ENCODE measurements at regions not wholly inside any gene's neighbourhood (a gene's known extent, or its start where the extent isn't known, plus 50 kb on each side); places are given as distances from the start of the nearest gene placed in this dataset.

DNA sequence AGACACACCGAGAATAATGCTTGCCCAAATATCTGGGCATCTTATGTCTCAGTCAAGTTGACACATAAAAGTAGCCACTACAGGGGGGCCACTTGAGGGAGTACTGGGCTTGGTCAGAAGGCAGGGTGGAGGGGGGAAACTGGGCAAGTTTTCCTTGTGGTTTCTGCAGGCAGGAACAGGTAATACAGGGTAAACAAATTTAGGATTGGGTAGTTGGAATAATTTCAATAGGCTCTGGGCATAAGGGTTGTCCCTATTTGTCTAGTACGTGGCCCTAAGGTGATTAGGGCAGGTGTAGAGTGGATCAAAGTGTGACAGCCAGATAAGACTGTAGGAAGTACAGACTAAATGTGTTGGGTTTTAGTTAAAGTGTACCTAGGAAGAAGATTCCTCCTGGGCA, 353.1 kb downstream of the TLE4 start:
- Histone ChIP-seq H2AK5ac (ENCODE audit: low read depth, low read length) (no peak overlapping the region), H3K79me1 (ENCODE audit: low read depth, low read length) (no peaks in the 10 kb centered on the region), H2AFZ (ENCODE audit: low read length) (no peak overlapping the region), H3K27ac (ENCODE audit: low read depth, low read length) (no peak overlapping the region), H3K23ac (ENCODE audit: insufficient read length) (no peak overlapping the region), H3K4me1 (replicated peaks in 1 of 4; ENCODE audit: control insufficient read depth in 3 of 4, insufficient read depth in 4 of 4, low read length in 3 of 4) (no peaks in the 10 kb centered on the region), H2BK20ac (ENCODE audit: low read length) (no peak overlapping the region), H2BK12ac (ENCODE audit: low read depth, low read length) (no peak overlapping the region), H3K9me3 (ENCODE audit: insufficient read depth in 2 of 2, low read depth in 1 of 2, low read length in 1 of 2) (no peaks in the 10 kb centered on the region), H2BK120ac (replicated peaks; ENCODE audit: low read depth, low read length) (no peak overlapping the region), H3K18ac (ENCODE audit: extremely low read depth, low read length) (no peak overlapping the region), H3K4me2 (ENCODE audit: insufficient read depth in 1 of 2, low read depth in 2 of 2, low read length in 2 of 2) (no peak overlapping the region), H2BK15ac (ENCODE audit: low read length) (no peak overlapping the region), H2BK5ac (ENCODE audit: low read depth, low read length) (no peak overlapping the region), H4K20me1 (replicated peaks in 1 of 2; ENCODE audit: control insufficient read depth in 1 of 2, insufficient read depth in 2 of 2, low read length in 2 of 2) (no peaks in the 10 kb centered on the region), H3K56ac (replicated peaks; ENCODE audit: insufficient read length, low read depth, low read length) (no peak overlapping the region), H3K23me2 (ENCODE audit: low read depth, low read length) (no peaks in the 10 kb centered on the region; the same call in 1 of the 2 replicates), H4K8ac (ENCODE audit: extremely low read depth, insufficient read depth, low read length) (no peak overlapping the region), H3K27me3 (replicated peaks in 1 of 4; ENCODE audit: control insufficient read depth in 3 of 4, extremely low read depth in 1 of 4, insufficient read depth in 3 of 4, low read length in 3 of 4) (no peaks in the 10 kb centered on the region), H3K9ac (replicated peaks in 1 of 4; ENCODE audit: extremely low read depth in 1 of 4, low read depth in 3 of 4, low read length in 3 of 4) (no peak overlapping the region), H3K4ac (replicated peaks; ENCODE audit: insufficient read length, low read depth, low read length) (no peak overlapping the region), H4K5ac (ENCODE audit: insufficient read length, low read depth, low read length) (no peak overlapping the region), H3K36me3 (ENCODE audit: control insufficient read depth in 2 of 4, insufficient read depth in 4 of 4, low read length in 3 of 4) (no peaks in the 10 kb centered on the region), H3K14ac (ENCODE audit: insufficient read length) (no peak overlapping the region), H3K4me3 (ENCODE audit: extremely low read depth in 1 of 4, insufficient read depth in 2 of 4, low read depth in 3 of 4, low read length in 4 of 4) (no peak overlapping the region), H4K91ac (replicated peaks; ENCODE audit: insufficient read length, low read length) (no peak overlapping the region), H3K79me2 (ENCODE audit: control insufficient read depth in 1 of 2, insufficient read depth in 2 of 2, low read length in 2 of 2) (no peaks in the 10 kb centered on the region)
- ChIA-PET CTCF (ENCODE audit: partially characterized antibody) (no interaction called here), POLR2A (ENCODE audit: partially characterized antibody) (no interaction called here)
- FAIRE-seq (no peak), DNase-seq (ENCODE audit: low read depth in 1 of 2, low spot score in 2 of 2) (no peak)
- WGBS, 2 experiments (ENCODE audit: extremely low coverage in 1 of 2, insufficient coverage in 1 of 2, insufficient read length in 1 of 2, insufficient replicate concordance in 2 of 2, low coverage in 1 of 2, low lambda C conversion rate in 2 of 2, missing lambda C conversion rate in 1 of 2): 52% methylated on average over 2 of the region's 2 CpGs; no CpG with 5 or more reads in 1 of the 2 experiments
- TF ChIP-seq POLR2AphosphoS5 (IDR thresholded peaks at IDR 0.05; ENCODE audit: low read depth, low read length) (no peak), SIRT6 (IDR thresholded peaks at IDR 0.05; ENCODE audit: low read length) (no peak), SP4 (IDR thresholded peaks at IDR 0.05; ENCODE audit: low read length) (no peak), CEBPB (IDR thresholded peaks at IDR 0.05; ENCODE audit: low read depth, low read length) (no peak), SP1 (IDR thresholded peaks at IDR 0.05; ENCODE audit: low read depth, low read length) (no peak), SUZ12 (IDR thresholded peaks at IDR 0.05; ENCODE audit: low read length) (no peak), TAF1 (IDR thresholded peaks at IDR 0.05; ENCODE audit: low read depth, low read length) (no peak), SAP30 (IDR thresholded peaks at IDR 0.05; ENCODE audit: insufficient read depth, insufficient replicate concordance, low read length) (no peak), GABPA (IDR thresholded peaks at IDR 0.05; ENCODE audit: borderline replicate concordance, insufficient read depth, low read length) (no peak), RAD21 (IDR thresholded peaks at IDR 0.05 in 1 of 2, conservative IDR thresholded peaks at IDR 0.05 in 1 of 2; ENCODE audit: low read depth in 2 of 2, low read length in 2 of 2) (no peak), RXRA (IDR thresholded peaks at IDR 0.05; ENCODE audit: insufficient read depth, low read depth, low read length) (no peak)
- TF ChIP-seq, protein P1, sequence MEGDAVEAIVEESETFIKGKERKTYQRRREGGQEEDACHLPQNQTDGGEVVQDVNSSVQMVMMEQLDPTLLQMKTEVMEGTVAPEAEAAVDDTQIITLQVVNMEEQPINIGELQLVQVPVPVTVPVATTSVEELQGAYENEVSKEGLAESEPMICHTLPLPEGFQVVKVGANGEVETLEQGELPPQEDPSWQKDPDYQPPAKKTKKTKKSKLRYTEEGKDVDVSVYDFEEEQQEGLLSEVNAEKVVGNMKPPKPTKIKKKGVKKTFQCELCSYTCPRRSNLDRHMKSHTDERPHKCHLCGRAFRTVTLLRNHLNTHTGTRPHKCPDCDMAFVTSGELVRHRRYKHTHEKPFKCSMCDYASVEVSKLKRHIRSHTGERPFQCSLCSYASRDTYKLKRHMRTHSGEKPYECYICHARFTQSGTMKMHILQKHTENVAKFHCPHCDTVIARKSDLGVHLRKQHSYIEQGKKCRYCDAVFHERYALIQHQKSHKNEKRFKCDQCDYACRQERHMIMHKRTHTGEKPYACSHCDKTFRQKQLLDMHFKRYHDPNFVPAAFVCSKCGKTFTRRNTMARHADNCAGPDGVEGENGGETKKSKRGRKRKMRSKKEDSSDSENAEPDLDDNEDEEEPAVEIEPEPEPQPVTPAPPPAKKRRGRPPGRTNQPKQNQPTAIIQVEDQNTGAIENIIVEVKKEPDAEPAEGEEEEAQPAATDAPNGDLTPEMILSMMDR (IDR thresholded peaks at IDR 0.05; ENCODE audit: control extremely low read depth in 1 of 3, insufficient read depth in 1 of 3, low read depth in 1 of 3, low read length in 3 of 3): no peak
